PC-9 (cell line): ENCODE measurements at regions not wholly inside any gene's neighbourhood (a gene's known extent, or its start where the extent isn't known, plus 50 kb on each side); places are given as distances from the start of the nearest gene placed in this dataset.

Experiments
- CTCF ChIP-seq: fragments of 200-600 bp; sonication (generic); conservative IDR thresholded peaks from 2 replicates; pipeline ENCODE4 v1.6.1; 2017; ENCODE audit warnings: mixed run types, antibody characterized with exemption, mild to moderate bottlenecking, moderate library complexity
- EZH2 ChIP-seq: fragments of 200-600 bp; sonication (generic); IDR thresholded peaks from 2 replicates; pipeline ENCODE4 v1.8.0; 2017; ENCODE audit warnings: antibody characterized with exemption, low read depth

- no peak for TF ChIP-seq CTCF
- TF ChIP-seq EZH2 = no peak
Observed at GRCh38 chr11:95588821-95589220, 200.8 kb downstream of the FAM76B start.
